Keratinocyte (primary cell): ENCODE measurements at regions not wholly inside any gene's neighbourhood (a gene's known extent, or its start where the extent isn't known, plus 50 kb on each side); places are given as distances from the start of the nearest gene placed in this dataset.

Experiments
- DNase-seq: peaks from one replicate; pipeline ENCODE4 v3.0.0-alpha.2; 2011; ENCODE audit warnings: low read depth, missing footprints, low spot score
- FAIRE-seq: peaks from 2 replicates; lab custom pipeline; 2011; peaks lifted over from hg19 to GRCh38; lab: Jason Lieb, UNC
- H2AFZ ChIP-seq: 2 replicates; pipeline ENCODE4 v1.6.0; 2012; ENCODE audit warnings: low read length, control low read depth, inconsistent platforms; ENCODE audit not compliant: control insufficient read depth
- H3K27ac ChIP-seq: 2 replicates; pipeline ENCODE4 v1.5.1; 2011; ENCODE audit warnings: low read length; ENCODE audit not compliant: control insufficient read depth, insufficient read depth
- H3K27me3 ChIP-seq: 3 replicates; pipeline ENCODE4 v1.6.0; 2011; ENCODE audit warnings: low read length; ENCODE audit not compliant: control insufficient read depth, insufficient read depth; ENCODE audit errors: extremely low read depth
- H3K36me3 ChIP-seq, 2 experiments: 2 replicates in 1 of 2; 3 replicates in 1 of 2; pipeline ENCODE4 v1.5.1; 2011; ENCODE audit warnings: low read length in 2 of 2, mild to moderate bottlenecking in 1 of 2; ENCODE audit not compliant: control insufficient read depth in 2 of 2, insufficient read depth in 2 of 2; ENCODE audit errors: extremely low read depth in 1 of 2
- H3K4me1 ChIP-seq: 3 replicates; pipeline ENCODE4 v1.5.1; 2011; ENCODE audit warnings: low read length; ENCODE audit not compliant: control insufficient read depth, insufficient read depth; ENCODE audit errors: extremely low read depth
- H3K4me2 ChIP-seq: 3 replicates; pipeline ENCODE4 v1.6.0; 2011; ENCODE audit warnings: low read depth, low read length; ENCODE audit not compliant: control insufficient read depth, insufficient read depth; ENCODE audit errors: extremely low read depth
- H3K4me3 ChIP-seq, 3 experiments: fragments of 200-600 bp in 1 of 3; sonication (generic) in 1 of 3; 2 replicates in 2 of 3; 3 replicates in 1 of 3; pipeline ENCODE4 v1.5.1; 2011 to 2016; ENCODE audit warnings: low read length in 3 of 3, mild to moderate bottlenecking in 3 of 3, control low read depth in 2 of 3, inconsistent platforms in 1 of 3, low read depth in 1 of 3, mixed read lengths in 1 of 3, mixed run types in 1 of 3, moderate library complexity in 1 of 3; ENCODE audit not compliant: control insufficient read depth in 2 of 3, insufficient read depth in 2 of 3; ENCODE audit errors: extremely low read depth in 1 of 3
- H3K79me2 ChIP-seq: 2 replicates; pipeline ENCODE4 v1.6.0; 2012; ENCODE audit warnings: low read length; ENCODE audit not compliant: control insufficient read depth, insufficient read depth
- H3K9ac ChIP-seq: 3 replicates; pipeline ENCODE4 v1.6.0; 2011; ENCODE audit warnings: low read length; ENCODE audit not compliant: control insufficient read depth, insufficient read depth; ENCODE audit errors: extremely low read depth
- H3K9me1 ChIP-seq: 3 replicates; pipeline ENCODE4 v1.6.0; 2011; ENCODE audit warnings: low read length; ENCODE audit not compliant: control insufficient read depth, insufficient read depth; ENCODE audit errors: extremely low read depth
- H3K9me3 ChIP-seq: 2 replicates; pipeline ENCODE4 v1.5.1; 2012; ENCODE audit warnings: low read depth, low read length; ENCODE audit not compliant: control insufficient read depth
- H4K20me1 ChIP-seq: 3 replicates; pipeline ENCODE4 v1.6.0; 2011; ENCODE audit warnings: low read length; ENCODE audit not compliant: control insufficient read depth, insufficient read depth; ENCODE audit errors: extremely low read depth
- CTCF ChIP-seq, 3 experiments: IDR thresholded peaks in 1 of 3; conservative IDR thresholded peaks in 1 of 3; optimal IDR thresholded peaks in 1 of 3; 2 replicates in 2 of 3; 3 replicates in 1 of 3; pipeline versions ENCODE3 to v1.5.1; 2011; ENCODE audit warnings: low read length in 3 of 3, mild to moderate bottlenecking in 3 of 3, moderate library complexity in 2 of 3, control low read depth in 1 of 3, inconsistent platforms in 1 of 3; ENCODE audit not compliant: insufficient read depth in 2 of 3; ENCODE audit errors: extremely low read depth in 1 of 3
- EZH2 ChIP-seq: IDR thresholded peaks from one replicate; pipeline ENCODE4 v1.6.1; 2012; ENCODE audit warnings: inconsistent platforms, mild to moderate bottlenecking, low read length, moderate library complexity
- dilution Hi-C: fragments of 300-500 bp; cut with MboI; formaldehyde crosslinking; loops from one replicate; pipeline ENCODE4 v1.7.0; 2020; ENCODE audit warnings: low sequenced_read_pairs; ENCODE audit not compliant: extremely low pct_ligation_motif_present

DNA sequence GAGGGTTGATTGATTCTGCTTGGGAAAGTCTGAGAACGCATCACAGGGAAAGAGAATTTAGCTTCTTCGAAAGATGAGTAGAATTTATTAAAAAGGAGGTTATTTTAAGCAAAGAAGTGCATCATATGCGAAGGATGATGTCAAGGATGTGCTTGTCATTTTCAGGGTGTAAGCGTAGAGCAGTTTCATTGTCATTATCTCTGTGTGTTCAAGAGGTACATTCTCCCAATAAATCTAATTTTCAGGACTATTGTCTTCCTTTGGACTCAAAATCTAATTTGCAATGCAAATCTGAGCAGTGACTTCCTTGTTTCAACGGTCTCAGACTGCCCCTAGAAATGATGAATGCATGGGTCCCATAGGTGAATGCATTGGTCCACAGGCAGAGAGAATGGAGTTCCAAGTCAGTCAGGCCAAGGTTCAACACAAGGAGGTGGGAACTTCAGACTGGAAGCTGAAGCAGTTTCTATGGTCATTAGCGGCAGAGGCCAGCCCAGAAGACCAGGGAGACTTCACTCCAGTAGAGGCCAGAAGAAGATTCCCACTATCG, 99.8 kb downstream of the CDC42EP3 start:
- no peaks in the 10 kb centered on the region for H3K27me3 ChIP-seq
- FAIRE-seq (no peak), DNase-seq (no peak)
- TF ChIP-seq CTCF (optimal IDR thresholded peaks at IDR 0.05 in 1 of 3, IDR thresholded peaks at IDR 0.05 in 1 of 3, conservative IDR thresholded peaks at IDR 0.05 in 1 of 3; ENCODE audit: extremely low read depth in 1 of 3, insufficient read depth in 2 of 3, low read length in 3 of 3) (no peak), EZH2 (no peak)
- no peak overlapping the region for H3K4me3 ChIP-seq
- H3K9me3 ChIP-seq, result no peaks in the 10 kb centered on the region
- no peaks in the 10 kb centered on the region for H3K36me3 ChIP-seq
- no peak overlapping the region for H2AFZ ChIP-seq
- H3K9me1 ChIP-seq, result no peaks in the 10 kb centered on the region
- peaks cover 12% of the 10 kb centered on the region for H3K4me1 ChIP-seq
- no peaks in the 10 kb centered on the region for H4K20me1 ChIP-seq
- dilution Hi-C loops, result no loop called here
- no peaks in the 10 kb centered on the region for H3K79me2 ChIP-seq
- no peak overlapping the region for H3K27ac ChIP-seq
- H3K9ac ChIP-seq, result no peak overlapping the region
- no peak overlapping the region for H3K4me2 ChIP-seq

DNA sequence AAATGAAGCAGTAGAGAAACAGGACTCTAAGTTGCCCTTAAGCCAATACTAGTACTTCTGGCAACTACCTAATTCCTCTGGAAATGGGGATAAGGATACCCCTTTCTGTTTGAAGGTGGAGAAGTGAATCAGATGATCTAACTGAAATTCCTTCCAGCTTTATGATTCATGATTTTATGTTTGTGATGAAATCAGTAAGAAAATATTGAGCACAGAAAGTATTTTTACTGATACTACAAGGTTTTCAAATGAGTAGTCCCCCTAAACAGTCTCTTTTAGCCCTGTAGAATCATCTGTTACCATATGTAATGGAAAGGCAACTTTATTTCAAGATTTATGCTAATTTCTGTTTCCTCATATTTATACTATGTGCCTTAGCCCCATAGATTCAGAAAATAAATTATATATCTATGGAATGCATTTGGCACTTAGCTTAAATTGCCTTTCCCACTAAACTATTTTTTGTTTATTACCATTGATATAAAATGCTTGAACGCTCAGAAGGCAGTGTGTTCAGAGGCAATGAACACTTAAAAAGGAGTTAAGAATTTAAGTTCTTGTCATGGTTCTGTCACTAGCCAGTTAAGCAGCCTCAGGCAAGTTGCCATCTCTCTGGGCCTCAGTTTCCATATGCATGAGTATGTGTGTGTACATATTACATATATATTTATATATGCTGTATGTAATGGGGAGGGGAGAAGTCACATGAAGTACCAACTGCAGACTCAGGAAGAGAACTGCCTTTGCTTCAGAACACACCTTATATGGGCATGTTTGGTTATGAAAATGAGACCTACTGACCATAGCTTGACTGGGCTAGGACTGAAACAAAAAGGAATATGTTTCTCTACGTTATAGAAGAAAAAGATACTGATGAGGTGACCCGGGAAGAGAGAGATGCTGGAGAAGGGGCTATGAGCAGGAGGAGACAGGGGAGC, 97.7 kb downstream of the CDC42EP3 start:
- DNase-seq (no peak), FAIRE-seq (no peak)
- H3K9ac ChIP-seq, result no peak overlapping the region
- dilution Hi-C loops, result no loop called here
- H4K20me1 ChIP-seq, result no peaks in the 10 kb centered on the region
- H3K79me2 ChIP-seq, result no peaks in the 10 kb centered on the region
- TF ChIP-seq CTCF (optimal IDR thresholded peaks at IDR 0.05 in 1 of 3, IDR thresholded peaks at IDR 0.05 in 1 of 3, conservative IDR thresholded peaks at IDR 0.05 in 1 of 3; ENCODE audit: extremely low read depth in 1 of 3, insufficient read depth in 2 of 3, low read length in 3 of 3), result no peak
- TF ChIP-seq EZH2, result no peak
- no peaks in the 10 kb centered on the region for H3K9me1 ChIP-seq
- no peak overlapping the region for H3K27ac ChIP-seq
- no peaks in the 10 kb centered on the region for H3K27me3 ChIP-seq
- no peak overlapping the region for H2AFZ ChIP-seq
- H3K4me1 ChIP-seq, result peaks cover 12% of the 10 kb centered on the region
- H3K4me3 ChIP-seq, result no peak overlapping the region
- H3K9me3 ChIP-seq, result no peaks in the 10 kb centered on the region
- H3K36me3 ChIP-seq, result no peaks in the 10 kb centered on the region
- H3K4me2 ChIP-seq, result no peak overlapping the region
